Muscle layer of duodenum (tissue), 2 donors: ENCODE measurements at regions not wholly inside any gene's neighbourhood (a gene's known extent, or its start where the extent isn't known, plus 50 kb on each side); places are given as distances from the start of the nearest gene placed in this dataset.
"Not testable (repeated sequence)": the region's sequence is repeated elsewhere in the genome, so short reads cannot be mapped to it uniquely, and the experiment has no call there.

Experiments used
- H3K27ac ChIP-seq: one replicate; pipeline ENCODE4 v1.7.0; 2013; ENCODE audit warnings: mild to moderate bottlenecking, low read length
- H3K27me3 ChIP-seq: one replicate; pipeline ENCODE4 v1.7.0; 2013; ENCODE audit warnings: low read depth, mild to moderate bottlenecking, control low read depth, low read length
- H3K36me3 ChIP-seq, 2 donors: one replicate each; pipeline ENCODE4 v1.7.0; 2013; ENCODE audit warnings: low read length in 2 of 2, control low read depth in 1 of 2, mild to moderate bottlenecking in 1 of 2; ENCODE audit not compliant: insufficient read depth in 2 of 2, control insufficient read depth in 1 of 2
- H3K4me1 ChIP-seq, 2 donors: one replicate each; pipeline ENCODE4 v1.7.0; 2013; ENCODE audit warnings: low read length in 2 of 2, mild to moderate bottlenecking in 2 of 2, control low read depth in 1 of 2, moderate library complexity in 1 of 2; ENCODE audit not compliant: insufficient read depth in 2 of 2, control insufficient read depth in 1 of 2
- H3K4me3 ChIP-seq, 2 donors: one replicate each; pipeline ENCODE4 v1.7.0; 2013; ENCODE audit warnings: low read length in 2 of 2, low read depth in 1 of 2, mild to moderate bottlenecking in 1 of 2
- H3K9me3 ChIP-seq, 2 donors: one replicate each; pipeline ENCODE4 v1.7.0; 2013; ENCODE audit warnings: low read length in 2 of 2, control low read depth in 1 of 2, mild to moderate bottlenecking in 1 of 2; ENCODE audit not compliant: control insufficient read depth in 1 of 2
- donor health status: healthy.

DNA sequence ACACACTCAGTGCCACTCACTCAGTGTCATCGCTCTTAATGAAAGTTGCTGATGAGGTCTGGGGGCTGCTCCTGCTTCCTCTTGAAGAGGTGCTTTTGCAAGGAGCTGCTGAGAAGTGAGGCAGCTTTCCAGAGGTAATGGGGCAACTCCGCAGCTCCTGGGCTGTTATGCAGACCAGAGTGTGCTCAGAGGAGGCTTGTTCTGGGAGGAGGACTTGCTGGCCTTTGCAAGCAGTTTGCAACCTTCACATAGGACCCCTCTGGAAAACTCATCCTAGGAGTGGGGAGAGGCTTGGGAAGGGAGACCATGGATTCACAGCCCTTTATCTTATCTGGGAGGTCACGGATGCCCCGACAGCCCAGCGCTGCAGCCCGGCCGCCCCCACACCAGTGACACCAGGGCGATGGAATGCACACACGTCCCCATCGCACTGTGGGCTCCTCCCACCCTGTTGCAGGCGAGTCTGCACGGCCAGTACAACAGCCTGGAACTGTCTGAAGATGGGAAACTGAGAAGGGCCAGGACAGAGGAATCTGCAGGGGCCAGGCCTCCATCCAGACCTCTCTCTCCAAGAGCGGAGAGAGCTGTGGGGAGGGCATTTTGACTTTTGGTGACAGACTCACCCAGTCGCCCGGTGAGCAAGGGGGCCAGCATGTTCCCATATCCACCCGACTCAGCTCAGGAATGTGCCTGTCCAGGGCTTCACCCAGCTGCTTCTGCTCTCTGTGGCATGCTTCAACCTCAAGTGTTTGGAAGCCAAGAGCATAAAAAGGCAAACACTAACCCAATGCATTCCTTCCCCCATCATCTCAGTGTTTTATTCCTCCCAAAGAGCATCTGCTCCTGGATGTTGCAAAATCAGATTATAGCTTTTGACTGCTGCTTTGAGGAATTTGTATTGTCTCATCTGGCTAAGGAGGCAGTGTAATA, 78.6 kb upstream of the ZNF469 start:
- no peak overlapping the region for H3K4me3 ChIP-seq
- H3K9me3 ChIP-seq = peaks cover 0 to 10% of the 10 kb centered on the region in 2 donors
- H3K36me3 ChIP-seq = no peaks in the 10 kb centered on the region
- H3K27me3 ChIP-seq = no peaks in the 10 kb centered on the region
- H3K27ac ChIP-seq = no peak overlapping the region
- peaks cover 10 to 25% of the 10 kb centered on the region in 2 donors for H3K4me1 ChIP-seq

GRCh38 chr16:88305176-88305575, 77.6 kb upstream of the ZNF469 start:
- Histone ChIP-seq H3K27me3 (no peaks in the 10 kb centered on the region), H3K4me1 (peaks cover 10 to 25% of the 10 kb centered on the region in 2 donors), H3K27ac (no peak overlapping the region), H3K9me3 (peaks cover 0 to 10% of the 10 kb centered on the region in 2 donors), H3K36me3 (no peaks in the 10 kb centered on the region), H3K4me3 (no peak overlapping the region)

DNA sequence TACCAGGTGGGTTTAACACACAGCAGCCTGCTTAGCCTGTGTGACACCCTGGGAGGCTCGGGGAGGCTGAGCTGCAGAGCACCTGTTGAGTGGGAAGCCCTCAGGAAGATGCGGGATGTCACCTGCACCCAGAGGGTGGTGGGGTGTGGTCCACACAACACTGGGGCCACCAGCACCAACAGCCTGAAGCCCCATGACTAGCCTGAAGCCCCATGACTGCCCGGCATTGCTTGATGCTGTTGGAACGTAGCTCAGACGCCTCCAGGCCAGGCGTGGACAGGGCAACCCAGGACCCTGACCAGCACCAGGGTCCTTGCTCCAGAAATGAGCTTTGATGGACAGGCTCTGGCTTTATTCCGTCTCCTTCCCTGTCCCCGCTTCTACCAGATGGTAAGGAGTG, 76.3 kb upstream of the ZNF469 start:
- H3K27ac ChIP-seq = no peak overlapping the region
- H3K4me1 ChIP-seq = peaks cover 10 to 25% of the 10 kb centered on the region in 2 donors
- H3K4me3 ChIP-seq = no peak overlapping the region
- H3K36me3 ChIP-seq = no peaks in the 10 kb centered on the region
- peaks cover 0 to 10% of the 10 kb centered on the region in 2 donors for H3K9me3 ChIP-seq
- no peaks in the 10 kb centered on the region for H3K27me3 ChIP-seq

DNA sequence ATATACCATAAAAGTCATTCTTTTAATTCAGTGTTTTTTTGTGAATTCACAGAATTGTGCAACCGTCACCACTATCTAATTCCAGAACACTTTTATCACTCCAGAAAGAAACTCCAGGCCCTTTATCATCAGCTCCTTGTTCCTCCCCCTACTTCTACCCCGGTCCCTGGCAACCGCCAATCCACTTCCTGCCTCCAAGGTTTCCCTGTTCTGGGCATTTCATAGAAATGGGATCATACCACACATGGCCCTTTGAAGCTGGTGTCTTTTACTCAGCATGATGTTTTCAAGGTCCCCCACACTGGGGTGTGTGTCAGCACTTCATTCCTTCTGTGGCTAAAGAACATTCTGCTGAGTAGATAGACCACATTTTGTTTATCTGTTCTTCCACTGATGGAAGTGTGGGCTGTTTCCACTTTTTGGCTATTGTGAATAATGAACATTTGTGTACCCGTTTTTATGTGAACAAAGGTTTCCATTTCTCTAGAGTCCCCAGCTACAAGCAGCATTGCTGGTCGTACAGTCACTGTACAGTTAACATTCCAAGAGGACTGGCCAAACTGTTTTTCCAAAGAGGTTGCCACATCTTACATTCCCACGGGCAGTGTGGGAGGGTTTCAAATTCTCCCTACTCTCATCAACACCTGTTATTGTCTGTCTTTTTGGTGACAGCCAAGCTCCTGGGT, 75.8 kb upstream of the ZNF469 start:
- Histone ChIP-seq H3K36me3 (no peaks in the 10 kb centered on the region), H3K4me1 (peaks cover 10 to 25% of the 10 kb centered on the region in 2 donors), H3K27me3 (no peaks in the 10 kb centered on the region), H3K4me3 (no peak overlapping the region), H3K27ac (no peak overlapping the region), H3K9me3 (peaks cover 0 to 10% of the 10 kb centered on the region in 2 donors)

GRCh38 chr16:88308441-88309173, 74.2 kb upstream of the ZNF469 start:
- no peaks in the 10 kb centered on the region for H3K36me3 ChIP-seq
- peaks cover 0 to under 1% of the 10 kb centered on the region in 2 donors for H3K9me3 ChIP-seq
- H3K4me3 ChIP-seq = no peak overlapping the region
- no peaks in the 10 kb centered on the region for H3K27me3 ChIP-seq
- H3K27ac ChIP-seq = no peak overlapping the region
- H3K4me1 ChIP-seq = peaks cover 10 to 21% of the 10 kb centered on the region in 2 donors

GRCh38 chr16:88309174-88309907, 73.4 kb upstream of the ZNF469 start:
- Histone ChIP-seq H3K36me3 (no peaks in the 10 kb centered on the region), H3K9me3 (no peaks in the 10 kb centered on the region), H3K27ac (no peak overlapping the region), H3K4me1 (peaks cover 10 to 14% of the 10 kb centered on the region in 2 donors), H3K27me3 (no peaks in the 10 kb centered on the region), H3K4me3 (no peak overlapping the region)

GRCh38 chr16:88309908-88310265, 72.9 kb upstream of the ZNF469 start:
- H3K36me3 ChIP-seq = no peaks in the 10 kb centered on the region
- H3K27me3 ChIP-seq = no peaks in the 10 kb centered on the region
- H3K9me3 ChIP-seq = no peaks in the 10 kb centered on the region
- no peak overlapping the region for H3K27ac ChIP-seq
- H3K4me3 ChIP-seq = no peak overlapping the region
- H3K4me1 ChIP-seq = peaks cover 4 to 8% of the 10 kb centered on the region in 2 donors

GRCh38 chr16:88310796-88311605, 71.8 kb upstream of the ZNF469 start:
- Histone ChIP-seq H3K4me3 (no peak overlapping the region), H3K27ac (no peak overlapping the region), H3K27me3 (no peaks in the 10 kb centered on the region), H3K36me3 (no peaks in the 10 kb centered on the region), H3K9me3 (no peaks in the 10 kb centered on the region), H3K4me1 (no peaks in the 10 kb centered on the region)

DNA sequence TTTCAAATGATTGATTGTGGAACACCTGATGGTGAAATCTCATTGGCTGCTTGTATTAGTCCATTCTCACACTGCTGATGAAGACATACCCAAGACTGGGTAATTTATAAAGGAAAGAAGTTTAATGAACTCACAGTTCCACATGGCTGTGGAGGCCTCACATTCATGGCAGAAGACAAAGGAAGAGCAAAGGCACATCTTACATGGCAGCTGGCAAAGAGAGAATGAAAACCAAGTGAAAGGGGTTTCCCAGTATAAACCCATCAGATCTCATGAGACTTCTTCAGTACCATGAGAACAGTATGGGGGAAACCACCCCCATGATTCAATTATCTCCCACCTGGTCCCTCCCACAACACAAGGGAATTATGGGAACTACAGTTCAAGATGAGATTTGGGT, 70.9 kb upstream of the ZNF469 start:
- not testable (repeated sequence) for H3K9me3 ChIP-seq, H3K4me1 ChIP-seq, H3K27me3 ChIP-seq, H3K36me3 ChIP-seq, H3K27ac ChIP-seq, H3K4me3 ChIP-seq

- H3K9me3 ChIP-seq = no peaks in the 10 kb centered on the region
- no peaks in the 10 kb centered on the region for H3K36me3 ChIP-seq
- H3K27ac ChIP-seq = no peak overlapping the region
- no peak overlapping the region for H3K4me3 ChIP-seq
- no peaks in the 10 kb centered on the region for H3K4me1 ChIP-seq
- no peaks in the 10 kb centered on the region for H3K27me3 ChIP-seq
These were observed 70.0 kb upstream of the ZNF469 start for GRCh38 chr16:88312732-88313131.
